ENCODE measurements at regions not wholly inside any gene's neighbourhood (a gene's known extent, or its start where the extent isn't known, plus 50 kb on each side); places are given as distances from the start of the nearest gene placed in this dataset.

DNA sequence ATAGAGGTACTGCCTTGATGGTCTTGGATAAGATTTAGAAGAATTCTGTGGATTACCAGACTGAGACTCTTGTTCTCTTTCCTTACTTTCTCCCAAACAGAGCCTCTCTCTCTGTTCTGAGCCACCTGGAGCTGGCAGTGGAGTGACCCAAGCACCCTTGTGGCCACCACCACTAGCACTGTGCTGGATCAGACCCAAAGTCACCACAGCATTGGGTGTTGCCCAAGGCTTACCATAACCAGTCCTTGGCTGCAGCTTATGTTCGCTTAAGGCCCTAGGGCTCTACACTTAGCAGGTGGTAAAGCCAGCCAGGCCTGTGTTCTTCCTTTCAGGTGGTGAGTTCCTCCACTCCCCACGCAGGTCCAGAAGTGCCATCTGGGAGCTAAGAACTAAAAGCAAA is 79.8 kb downstream of the SEM1 start:
- no peak for DNase-seq (ENCODE audit: low read depth, low spot score)
- Histone ChIP-seq H3K27ac (ENCODE audit: insufficient read depth, low read depth, low read length) (no peak overlapping the region), H3K4me3 (replicated peaks in 1 of 3; ENCODE audit: insufficient read depth in 1 of 3, low read depth in 1 of 3, low read length in 3 of 3) (no peak overlapping the region), H2AFZ (ENCODE audit: low read depth, low read length) (no peak overlapping the region), H3K36me3 (ENCODE audit: control insufficient read depth in 2 of 2, extremely low read depth in 1 of 2, insufficient read depth in 2 of 2, low read length in 2 of 2) (no peaks in the 10 kb centered on the region), H3K4me1 (ENCODE audit: control insufficient read depth, extremely low read depth, insufficient read depth, low read length) (no peaks in the 10 kb centered on the region), H4K20me1 (replicated peaks; ENCODE audit: control insufficient read depth, extremely low read depth, insufficient read depth, low read length) (no peaks in the 10 kb centered on the region), H3K9ac (replicated peaks; ENCODE audit: extremely low read depth, insufficient read depth, low read length) (no peak overlapping the region), H3K4me2 (ENCODE audit: insufficient read depth, low read length) (no peak overlapping the region), H3K79me2 (ENCODE audit: control insufficient read depth, insufficient read depth, low read length) (no peaks in the 10 kb centered on the region), H3K9me3 (replicated peaks; ENCODE audit: control insufficient read depth, insufficient read depth, low read length) (no peaks in the 10 kb centered on the region), H3K27me3 (ENCODE audit: control insufficient read depth in 2 of 2, insufficient read depth in 2 of 2, low read length in 2 of 2) (no peaks in the 10 kb centered on the region), H3K9me1 (replicated peaks; ENCODE audit: control insufficient read depth, extremely low read depth, insufficient read depth, low read length) (no peaks in the 10 kb centered on the region)
- dilution Hi-C loops (cut with MboI; ENCODE audit: extremely low pct_ligation_motif_present, low sequenced_read_pairs) (no loop called here), intact Hi-C loops (cut with micrococcal nuclease) (no loop called here)
- ChIA-PET CTCF (no interaction called here), POLR2A (no interaction called here)
- TF ChIP-seq FOS (IDR thresholded peaks at IDR 0.05; ENCODE audit: borderline replicate concordance, insufficient read depth, low read length) (no peak), POLR2A (IDR thresholded peaks at IDR 0.05; ENCODE audit: low read depth, low read length) (no peak), JUN (IDR thresholded peaks at IDR 0.05; ENCODE audit: borderline replicate concordance, insufficient read depth, insufficient read length, low read depth) (no peak), GATA2 (IDR thresholded peaks at IDR 0.05; ENCODE audit: insufficient read depth, insufficient read length, low read depth, low read length) (no peak), MAX (IDR thresholded peaks at IDR 0.05; ENCODE audit: insufficient read depth, insufficient read length) (no peak), POLR2AphosphoS5 (IDR thresholded peaks at IDR 0.05; ENCODE audit: insufficient read depth, low read depth, low read length) (no peak), MYC (IDR thresholded peaks at IDR 0.05; ENCODE audit: low read depth, low read length) (no peak), EZH2 (IDR thresholded peaks at IDR 0.05; ENCODE audit: borderline replicate concordance, low read depth, low read length, severe bottlenecking) (no peak)
- TF ChIP-seq, protein P1, sequence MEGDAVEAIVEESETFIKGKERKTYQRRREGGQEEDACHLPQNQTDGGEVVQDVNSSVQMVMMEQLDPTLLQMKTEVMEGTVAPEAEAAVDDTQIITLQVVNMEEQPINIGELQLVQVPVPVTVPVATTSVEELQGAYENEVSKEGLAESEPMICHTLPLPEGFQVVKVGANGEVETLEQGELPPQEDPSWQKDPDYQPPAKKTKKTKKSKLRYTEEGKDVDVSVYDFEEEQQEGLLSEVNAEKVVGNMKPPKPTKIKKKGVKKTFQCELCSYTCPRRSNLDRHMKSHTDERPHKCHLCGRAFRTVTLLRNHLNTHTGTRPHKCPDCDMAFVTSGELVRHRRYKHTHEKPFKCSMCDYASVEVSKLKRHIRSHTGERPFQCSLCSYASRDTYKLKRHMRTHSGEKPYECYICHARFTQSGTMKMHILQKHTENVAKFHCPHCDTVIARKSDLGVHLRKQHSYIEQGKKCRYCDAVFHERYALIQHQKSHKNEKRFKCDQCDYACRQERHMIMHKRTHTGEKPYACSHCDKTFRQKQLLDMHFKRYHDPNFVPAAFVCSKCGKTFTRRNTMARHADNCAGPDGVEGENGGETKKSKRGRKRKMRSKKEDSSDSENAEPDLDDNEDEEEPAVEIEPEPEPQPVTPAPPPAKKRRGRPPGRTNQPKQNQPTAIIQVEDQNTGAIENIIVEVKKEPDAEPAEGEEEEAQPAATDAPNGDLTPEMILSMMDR (IDR thresholded peaks at IDR 0.05; ENCODE audit: extremely low read depth in 1 of 2, insufficient read depth in 1 of 2, low read depth in 1 of 2, low read length in 2 of 2) = no peak
- no peak for FAIRE-seq
- no TSS peak for BruUV-seq (replicated peaks)
